ENCODE measurements at regions not wholly inside any gene's neighbourhood (a gene's known extent, or its start where the extent isn't known, plus 50 kb on each side); places are given as distances from the start of the nearest gene placed in this dataset.
"Not testable (repeated sequence)": the region's sequence is repeated elsewhere in the genome, so short reads cannot be mapped to it uniquely, and the experiment has no call there.

- Mint-ChIP-seq H3K27me3 (peaks cover 16 to 26% of the 10 kb centered on the region in 2 donors), H3K27ac (no peak overlapping the region), H3K9me3 (no peaks in the 10 kb centered on the region), H3K4me3 (no peak overlapping the region), H3K36me3 (ENCODE audit: insufficient read depth) (no peaks in the 10 kb centered on the region), H3K4me1 (ENCODE audit: low read depth in 2 of 2) (no peaks in the 10 kb centered on the region)
- DNase-seq (no peak), ATAC-seq (replicated peaks) (no peak)
These were observed 204.5 kb upstream of the RBBP8 start for GRCh38 chr18:22728481-22729105.

- Mint-ChIP-seq H3K9me3 (no peaks in the 10 kb centered on the region), H3K4me3 (no peak overlapping the region), H3K4me1 (ENCODE audit: low read depth in 2 of 2) (no peaks in the 10 kb centered on the region), H3K36me3 (ENCODE audit: insufficient read depth) (no peaks in the 10 kb centered on the region), H3K27me3 (peaks cover 16 to 26% of the 10 kb centered on the region in 2 donors), H3K27ac (no peak overlapping the region)
- DNase-seq (no peak), ATAC-seq (replicated peaks) (no peak)
These were observed 201.7 kb upstream of the RBBP8 start for GRCh38 chr18:22731398-22731797.

GRCh38 chr18:22734105-22734661 is 198.9 kb upstream of the RBBP8 start:
- no peak for DNase-seq
- Mint-ChIP-seq H3K4me1 (ENCODE audit: low read depth in 2 of 2) (no peaks in the 10 kb centered on the region), H3K36me3 (ENCODE audit: insufficient read depth) (peaks cover 3% of the 10 kb centered on the region), H3K27me3 (peaks cover 0 to 16% of the 10 kb centered on the region in 2 donors), H3K27ac (no peak overlapping the region), H3K9me3 (no peaks in the 10 kb centered on the region), H3K4me3 (no peak overlapping the region)
- no peak for ATAC-seq (replicated peaks)

GRCh38 chr18:22734791-22735627 is 198.1 kb upstream of the RBBP8 start:
- Mint-ChIP-seq H3K4me1 (ENCODE audit: low read depth in 2 of 2) (no peaks in the 10 kb centered on the region), H3K27ac (no peak overlapping the region), H3K4me3 (no peak overlapping the region), H3K27me3 (peaks cover 0 to 16% of the 10 kb centered on the region in 2 donors), H3K9me3 (no peaks in the 10 kb centered on the region), H3K36me3 (ENCODE audit: insufficient read depth) (peaks cover 3% of the 10 kb centered on the region)
- no peak for ATAC-seq (replicated peaks)
- no peak for DNase-seq

- peaks cover 3% of the 10 kb centered on the region for H3K36me3 Mint-ChIP-seq (ENCODE audit: insufficient read depth)
- H3K4me3 Mint-ChIP-seq = no peak overlapping the region
- peaks cover 3 to 14% of the 10 kb centered on the region in 2 donors for H3K27me3 Mint-ChIP-seq
- ATAC-seq (replicated peaks) (no peak), DNase-seq (no peak)
- no peak overlapping the region for H3K27ac Mint-ChIP-seq
- H3K4me1 Mint-ChIP-seq (ENCODE audit: low read depth in 2 of 2) = no peaks in the 10 kb centered on the region
- no peaks in the 10 kb centered on the region for H3K9me3 Mint-ChIP-seq
These were observed 196.1 kb upstream of the RBBP8 start for GRCh38 chr18:22737054-22737453.

GRCh38 chr18:22739061-22739642 is 194.0 kb upstream of the RBBP8 start:
- ATAC-seq (replicated peaks) = no peak
- no peak for DNase-seq
- Mint-ChIP-seq H3K36me3 (ENCODE audit: insufficient read depth) (peaks cover 3% of the 10 kb centered on the region), H3K9me3 (no peaks in the 10 kb centered on the region), H3K4me1 (ENCODE audit: low read depth in 2 of 2) (no peaks in the 10 kb centered on the region), H3K4me3 (no peak overlapping the region), H3K27ac (no peak overlapping the region), H3K27me3 (peaks cover 17 to 18% of the 10 kb centered on the region in 2 donors)

- Mint-ChIP-seq H3K9me3 (peaks cover 0 to 5% of the 10 kb centered on the region in 2 donors), H3K4me1 (ENCODE audit: low read depth in 2 of 2) (no peaks in the 10 kb centered on the region), H3K27ac (peak overlapping the region in 1 of 2 donors; percentile 23), H3K4me3 (no peak overlapping the region), H3K27me3 (peaks cover 17 to 18% of the 10 kb centered on the region in 2 donors), H3K36me3 (ENCODE audit: insufficient read depth) (peaks cover 3% of the 10 kb centered on the region)
- DNase-seq (no peak), ATAC-seq (replicated peaks) (no peak)
These were observed 193.3 kb upstream of the RBBP8 start for GRCh38 chr18:22739789-22740188.

GRCh38 chr18:22741318-22741717 is 191.8 kb upstream of the RBBP8 start:
- ATAC-seq (replicated peaks) = no peak
- Mint-ChIP-seq H3K36me3 (ENCODE audit: insufficient read depth) (peaks cover 3% of the 10 kb centered on the region), H3K4me1 (ENCODE audit: low read depth in 2 of 2) (no peaks in the 10 kb centered on the region), H3K27me3 (peaks cover 22 to 25% of the 10 kb centered on the region in 2 donors), H3K9me3 (peaks cover 0 to 7% of the 10 kb centered on the region in 2 donors), H3K4me3 (no peak overlapping the region), H3K27ac (no peak overlapping the region)
- no peak for DNase-seq

- ATAC-seq (replicated peaks) = no peak
- no peak for DNase-seq
- Mint-ChIP-seq H3K4me3 (no peak overlapping the region), H3K9me3 (peaks cover 0 to 7% of the 10 kb centered on the region in 2 donors), H3K4me1 (ENCODE audit: low read depth in 2 of 2) (no peaks in the 10 kb centered on the region), H3K36me3 (ENCODE audit: insufficient read depth) (no peaks in the 10 kb centered on the region), H3K27ac (no peak overlapping the region), H3K27me3 (peaks cover 27 to 28% of the 10 kb centered on the region in 2 donors)
These were observed 190.7 kb upstream of the RBBP8 start for GRCh38 chr18:22742409-22742808.

GRCh38 chr18:22745966-22746365 is 187.2 kb upstream of the RBBP8 start:
- ATAC-seq (replicated peaks) (no peak), DNase-seq (no peak)
- Mint-ChIP-seq H3K4me1 (ENCODE audit: low read depth in 2 of 2) (no peaks in the 10 kb centered on the region), H3K4me3 (no peak overlapping the region), H3K27me3 (peaks cover 52 to 56% of the 10 kb centered on the region in 2 donors), H3K27ac (no peak overlapping the region), H3K9me3 (peaks cover 0 to 7% of the 10 kb centered on the region in 2 donors), H3K36me3 (ENCODE audit: insufficient read depth) (no peaks in the 10 kb centered on the region)

- no peaks in the 10 kb centered on the region for H3K4me1 Mint-ChIP-seq (ENCODE audit: low read depth in 2 of 2)
- DNase-seq = no peak
- no peak overlapping the region for H3K4me3 Mint-ChIP-seq
- no peaks in the 10 kb centered on the region for H3K36me3 Mint-ChIP-seq (ENCODE audit: insufficient read depth)
- no peak overlapping the region for H3K27ac Mint-ChIP-seq
- no peaks in the 10 kb centered on the region for H3K9me3 Mint-ChIP-seq
- peaks cover 76 to 80% of the 10 kb centered on the region in 2 donors for H3K27me3 Mint-ChIP-seq
- no peak for ATAC-seq (replicated peaks)
These were observed 181.1 kb upstream of the RBBP8 start for GRCh38 chr18:22752014-22752413.

GRCh38 chr18:22753130-22753831 is 179.8 kb upstream of the RBBP8 start:
- Mint-ChIP-seq H3K4me1 (ENCODE audit: low read depth in 2 of 2) (no peaks in the 10 kb centered on the region), H3K9me3 (no peaks in the 10 kb centered on the region), H3K4me3 (no peak overlapping the region), H3K27me3 (peaks cover 74 to 79% of the 10 kb centered on the region in 2 donors), H3K27ac (no peak overlapping the region), H3K36me3 (ENCODE audit: insufficient read depth) (no peaks in the 10 kb centered on the region)
- DNase-seq = no peak
- ATAC-seq (replicated peaks) = no peak

- DNase-seq; H3K27ac Mint-ChIP-seq; H3K36me3 Mint-ChIP-seq (ENCODE audit: insufficient read depth); H3K4me3 Mint-ChIP-seq; ATAC-seq (replicated peaks); H3K9me3 Mint-ChIP-seq; H3K4me1 Mint-ChIP-seq (ENCODE audit: low read depth in 2 of 2): not testable (repeated sequence)
- peaks cover 43 to 48% of the 10 kb centered on the region in 2 donors for H3K27me3 Mint-ChIP-seq
These were observed 169.1 kb upstream of the RBBP8 start for GRCh38 chr18:22764005-22764404.

All from effector memory CD8-positive, alpha-beta T cell (primary cell).